ENCODE measurements at regions not wholly inside any gene's neighbourhood (a gene's known extent, or its start where the extent isn't known, plus 50 kb on each side); places are given as distances from the start of the nearest gene placed in this dataset.

- no peak overlapping the region for H2BK120ac ChIP-seq (ENCODE audit: low read depth, low read length)
- TF ChIP-seq FOS (IDR thresholded peaks at IDR 0.05; ENCODE audit: low read depth, low read length) (no peak), CEBPB (IDR thresholded peaks at IDR 0.05; ENCODE audit: low read depth, low read length) (no peak), RFX5 (IDR thresholded peaks at IDR 0.05; ENCODE audit: low read depth, low read length) (no peak), SMC3 (IDR thresholded peaks at IDR 0.05; ENCODE audit: low read depth, low read length) (no peak), USF2 (IDR thresholded peaks at IDR 0.05; ENCODE audit: low read depth, low read length) (no peak), POLR2A (IDR thresholded peaks at IDR 0.05; ENCODE audit: low read depth, low read length) (no peak), BHLHE40 (IDR thresholded peaks at IDR 0.05; ENCODE audit: low read depth, low read length) (no peak), MXI1 (IDR thresholded peaks at IDR 0.05; ENCODE audit: borderline replicate concordance, low read depth, low read length) (no peak), CHD1 (IDR thresholded peaks at IDR 0.05; ENCODE audit: low read depth, low read length) (no peak), RAD21 (IDR thresholded peaks at IDR 0.05; ENCODE audit: low read length) (no peak)
- H2AK5ac ChIP-seq (ENCODE audit: low read depth, low read length) = no peak overlapping the region
- BruUV-seq (replicated peaks) = no TSS peak
- H2BK15ac ChIP-seq (ENCODE audit: low read depth, low read length) = no peak overlapping the region
- H3K4me2 ChIP-seq (ENCODE audit: low read depth, low read length) = no peak overlapping the region
- no peak overlapping the region for H3K56ac ChIP-seq (ENCODE audit: extremely low read depth, insufficient read depth, low read length)
- H3K4me1 ChIP-seq (ENCODE audit: control insufficient read depth, insufficient read depth, low read length) = no peaks in the 10 kb centered on the region
- H3K9me3 ChIP-seq (ENCODE audit: control insufficient read depth, insufficient read depth, low read length) = no peaks in the 10 kb centered on the region
- no peak overlapping the region for H4K91ac ChIP-seq (ENCODE audit: insufficient read depth, low read depth, low read length)
- in situ Hi-C loops (cut with MboI; ENCODE audit: low sequenced_read_pairs) (no loop called here), intact Hi-C loops (cut with micrococcal nuclease) (no loop called here), dilution Hi-C loops (cut with HindIII; ENCODE audit: low sequenced_read_pairs, unreplicated experiment) (no loop called here)
- no peak overlapping the region for H2AFZ ChIP-seq (replicated peaks; ENCODE audit: low read length, poor library complexity)
- H3K9ac ChIP-seq (ENCODE audit: low read depth, low read length) = no peak overlapping the region
- H3K23ac ChIP-seq (ENCODE audit: low read depth, low read length) = no peak overlapping the region
- 100% methylated on average over 2 of the region's 5 CpGs; no CpG with 5 or more reads in 1 of the 2 experiments for WGBS, 2 experiments (ENCODE audit: extremely low coverage in 2 of 2, insufficient read length in 1 of 2)
- POLR2A ChIA-PET (ENCODE audit: unreplicated experiment) = no interaction called here
- H2BK5ac ChIP-seq (ENCODE audit: low read depth, low read length, poor library complexity, severe bottlenecking) = no peak overlapping the region
- DNase-seq (no peak), ATAC-seq (ENCODE audit: low read depth) (no peak)
- no peaks in the 10 kb centered on the region for H4K20me1 ChIP-seq (ENCODE audit: insufficient read depth, low read length)
- H4K8ac ChIP-seq (ENCODE audit: low read depth in 2 of 2, low read length in 2 of 2) = no peak overlapping the region
- no peaks in the 10 kb centered on the region for H3K9me1 ChIP-seq (ENCODE audit: insufficient read depth, low read length)
- H3K4me3 ChIP-seq (ENCODE audit: insufficient read depth, low read depth, low read length) = no peak overlapping the region
- H2BK20ac ChIP-seq (ENCODE audit: low read depth, low read length) = no peak overlapping the region
- no peaks in the 10 kb centered on the region for H3K36me3 ChIP-seq (ENCODE audit: control insufficient read depth, insufficient read depth, low read length)
- no peak overlapping the region for H2AK9ac ChIP-seq (replicated peaks; ENCODE audit: low read depth, low read length, poor library complexity)
- H4K5ac ChIP-seq (ENCODE audit: low read depth, low read length) = no peak overlapping the region
- CTCF ChIA-PET = no interaction called here
- H3K27ac ChIP-seq (ENCODE audit: insufficient read depth, low read length) = no peak overlapping the region
- no peaks in the 10 kb centered on the region for H3K79me1 ChIP-seq (ENCODE audit: low read depth in 1 of 2, low read length in 2 of 2)
- no peaks in the 10 kb centered on the region for H3K27me3 ChIP-seq (ENCODE audit: control insufficient read depth, insufficient read depth, low read length)
- H3K14ac ChIP-seq (replicated peaks; ENCODE audit: low read depth, low read length) = no peak overlapping the region
- no peak overlapping the region for H3K4ac ChIP-seq (ENCODE audit: low read depth, low read length)
- H3K18ac ChIP-seq (ENCODE audit: low read depth, low read length) = no peak overlapping the region
Measured at GRCh38 chr2:221786297-221786926, 214.3 kb upstream of the EPHA4 start.
